Thyroid gland (tissue), 4 donors: ENCODE measurements at regions not wholly inside any gene's neighbourhood (a gene's known extent, or its start where the extent isn't known, plus 50 kb on each side); places are given as distances from the start of the nearest gene placed in this dataset.

Experiments used
- CTCF ChIP-seq, 6 experiments: fragments of 200-600 bp in 3 of 6; fragments of 450-650 bp in 3 of 6; sonication (generic) in 3 of 6; IDR thresholded peaks; one replicate each; pipeline ENCODE4 v1.5.1; 2016 to 2019; ENCODE audit warnings: antibody characterized with exemption in 6 of 6, mild to moderate bottlenecking in 2 of 6, inconsistent platforms in 1 of 6, moderate library complexity in 1 of 6
- POLR2A ChIP-seq, 2 donors: fragments of 450-650 bp; IDR thresholded peaks; one replicate each; pipeline ENCODE4 v1.6.1; 2017; ENCODE audit warnings: antibody characterized with exemption in 2 of 2, mild to moderate bottlenecking in 2 of 2, moderate library complexity in 1 of 2

GRCh38 chr9:126093771-126094170 lies 232.9 kb upstream of the MVB12B start:
- TF ChIP-seq CTCF (IDR thresholded peaks at IDR 0.05) (no peak), POLR2A (IDR thresholded peaks at IDR 0.05) (no peak)
